ENCODE measurements at regions not wholly inside any gene's neighbourhood (a gene's known extent, or its start where the extent isn't known, plus 50 kb on each side); places are given as distances from the start of the nearest gene placed in this dataset.

DNA sequence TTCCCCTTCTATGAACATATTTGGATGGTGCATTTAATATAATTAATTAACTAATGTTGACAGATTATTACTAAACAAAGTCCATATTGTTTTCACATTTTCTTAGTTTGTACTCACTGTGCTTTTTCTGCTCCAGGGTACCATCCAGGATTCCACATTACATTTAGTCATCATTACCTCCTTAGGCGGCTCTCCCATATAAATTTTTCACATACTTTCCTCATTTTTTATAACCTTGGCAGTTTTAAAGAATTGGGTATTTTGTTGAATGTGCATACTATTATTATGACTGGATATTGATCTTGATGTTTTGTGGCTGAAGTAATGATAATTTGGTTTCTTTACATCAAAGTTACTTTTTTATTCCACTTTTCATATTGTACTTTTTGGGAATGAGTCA is 755.6 kb upstream of the ANO3 start:
- no peak for TF ChIP-seq CTCF (IDR thresholded peaks at IDR 0.05)

GRCh38 chr11:25583596-25583995 is 748.3 kb upstream of the ANO3 start:
- no peak for TF ChIP-seq CTCF (IDR thresholded peaks at IDR 0.05)

GRCh38 chr11:25587496-25587895 is 744.4 kb upstream of the ANO3 start:
- TF ChIP-seq CTCF (IDR thresholded peaks at IDR 0.05), result no peak

DNA sequence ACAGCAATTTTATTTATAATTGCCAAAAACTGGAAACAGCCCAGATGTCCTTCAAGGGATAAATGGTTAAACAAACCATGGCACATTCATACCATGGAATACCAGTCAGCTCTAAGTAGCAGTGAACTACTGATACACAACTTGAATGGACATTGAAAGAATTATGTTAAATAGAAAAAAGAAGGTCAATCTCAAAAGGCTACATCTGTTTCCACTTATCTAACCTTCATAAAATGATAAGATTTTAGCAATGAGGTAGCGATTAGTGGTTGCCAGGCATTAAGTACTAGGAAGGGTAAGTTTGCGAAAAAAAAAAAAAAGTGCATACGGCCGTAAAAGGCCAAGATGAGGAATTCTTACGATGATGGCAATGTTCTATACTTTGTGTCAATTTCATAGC is 738.7 kb upstream of the ANO3 start:
- no peak for TF ChIP-seq CTCF (IDR thresholded peaks at IDR 0.05)

DNA sequence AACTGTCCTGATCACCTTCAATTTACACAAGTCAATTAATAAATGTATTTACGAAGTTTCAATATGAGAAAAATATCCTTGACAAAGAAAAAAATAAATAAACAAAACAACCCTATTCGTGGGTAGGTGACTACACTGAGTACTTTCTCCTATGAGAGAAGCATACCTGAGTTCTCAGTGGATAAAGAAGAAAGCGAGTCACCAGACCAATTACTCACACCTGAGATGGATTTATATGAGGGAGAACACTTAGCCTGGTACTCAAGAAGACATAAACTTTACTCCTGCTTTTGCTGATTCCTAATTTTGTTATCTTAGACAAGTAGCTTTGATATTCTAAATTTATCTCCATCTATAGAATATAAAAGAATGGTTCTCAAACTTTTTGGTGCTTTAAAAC is 735.2 kb upstream of the ANO3 start:
- TF ChIP-seq CTCF (IDR thresholded peaks at IDR 0.05), result no peak

DNA sequence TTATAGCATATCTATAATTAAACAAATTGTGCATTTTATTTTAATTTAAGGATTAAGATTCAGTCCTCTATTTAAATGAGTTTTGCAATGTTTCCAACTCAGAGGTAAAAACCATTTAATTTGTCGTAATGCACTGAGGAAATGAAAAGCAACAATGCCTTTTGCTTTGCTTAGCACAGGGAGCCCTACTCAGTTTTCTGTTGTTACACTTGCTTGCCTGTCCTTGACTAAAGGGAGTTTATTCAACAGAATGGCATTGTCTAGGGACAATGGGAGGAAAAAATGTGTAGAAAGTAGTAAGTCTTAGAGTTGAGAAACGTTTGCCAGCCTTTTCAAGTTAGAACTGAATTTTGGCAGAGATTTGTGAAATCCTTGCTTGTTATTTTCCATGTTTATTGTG is 734.2 kb upstream of the ANO3 start:
- no peak for TF ChIP-seq CTCF (IDR thresholded peaks at IDR 0.05)

DNA sequence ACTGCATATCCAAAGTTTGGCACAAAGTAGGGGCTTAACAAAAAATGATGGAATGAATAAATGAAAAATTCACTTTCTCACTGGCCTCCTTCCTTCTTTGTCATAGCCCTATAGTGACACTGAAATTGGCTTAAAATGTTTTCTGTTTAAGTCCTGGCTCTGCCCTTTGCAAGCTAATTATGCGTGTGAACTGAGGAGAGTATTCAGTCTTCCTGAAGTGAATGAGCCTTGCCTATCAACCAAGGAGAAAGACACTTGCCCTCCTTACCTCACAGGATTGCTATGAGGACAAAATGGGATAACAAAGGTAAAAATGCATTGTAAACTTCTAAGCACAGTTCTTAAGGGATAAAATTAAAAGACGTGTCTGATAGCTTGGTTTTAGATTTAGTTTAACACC is 729.8 kb upstream of the ANO3 start:
- no peak for TF ChIP-seq CTCF (IDR thresholded peaks at IDR 0.05)

DNA sequence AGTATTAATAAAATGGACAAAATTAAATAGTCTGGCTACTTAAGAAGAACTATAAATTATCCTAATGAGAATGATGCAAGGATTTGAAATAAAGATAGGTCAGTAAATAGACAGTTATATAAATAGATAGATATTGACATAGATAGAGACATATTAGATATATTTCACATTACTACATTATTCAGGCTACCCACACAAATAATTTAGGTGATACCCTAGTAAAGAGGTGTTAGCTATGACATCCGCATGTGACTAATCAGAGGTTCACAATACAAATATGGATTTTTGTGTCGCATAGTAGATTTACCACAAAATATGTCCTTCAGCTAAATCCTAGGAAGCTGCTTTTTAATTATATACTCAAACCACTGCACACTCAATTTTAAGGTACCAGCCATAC is 729.0 kb upstream of the ANO3 start:
- no peak for TF ChIP-seq CTCF (IDR thresholded peaks at IDR 0.05)
